ENCODE measurements at regions not wholly inside any gene's neighbourhood (a gene's known extent, or its start where the extent isn't known, plus 50 kb on each side); places are given as distances from the start of the nearest gene placed in this dataset.

DNA sequence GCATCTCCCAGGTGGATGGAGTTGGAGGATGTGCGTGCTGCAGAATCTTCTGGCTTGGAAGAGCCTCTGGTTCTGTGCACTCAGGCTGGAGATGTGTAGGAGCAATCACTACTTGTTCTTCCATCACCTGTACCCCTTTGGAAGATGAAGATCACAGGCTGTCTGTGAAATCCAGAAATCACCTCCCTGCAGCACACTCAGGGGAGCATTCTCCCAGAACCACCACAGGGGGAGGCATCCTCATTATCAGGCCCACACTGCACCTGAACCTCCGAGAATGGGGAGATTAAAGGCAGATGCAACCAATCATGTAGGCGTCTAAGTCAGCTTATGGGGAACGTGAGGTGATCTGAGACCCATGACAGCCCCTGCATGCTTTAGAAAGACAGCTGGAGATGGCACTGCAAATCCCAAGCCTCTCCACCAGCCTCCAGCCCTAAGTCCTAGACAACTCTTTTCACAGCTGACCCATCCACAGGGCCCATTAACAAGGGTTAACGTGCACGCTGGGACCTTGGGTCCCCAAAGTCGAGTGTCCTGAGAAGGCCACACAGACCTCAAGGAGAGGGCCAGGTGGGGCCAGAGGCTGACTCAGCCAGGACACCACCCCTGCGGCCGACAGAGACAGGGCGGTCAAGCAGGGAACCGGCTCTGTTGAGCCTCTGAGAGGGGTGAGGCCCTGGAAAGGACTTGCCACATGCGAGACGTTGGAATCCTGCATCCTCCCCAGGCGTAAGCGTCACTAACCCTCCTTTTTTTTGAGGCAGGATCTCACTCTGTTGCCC is 314.9 kb downstream of the EIPR1 start:
- no peak for TF ChIP-seq POLR2A (IDR thresholded peaks at IDR 0.05)
- TF ChIP-seq, protein P1, sequence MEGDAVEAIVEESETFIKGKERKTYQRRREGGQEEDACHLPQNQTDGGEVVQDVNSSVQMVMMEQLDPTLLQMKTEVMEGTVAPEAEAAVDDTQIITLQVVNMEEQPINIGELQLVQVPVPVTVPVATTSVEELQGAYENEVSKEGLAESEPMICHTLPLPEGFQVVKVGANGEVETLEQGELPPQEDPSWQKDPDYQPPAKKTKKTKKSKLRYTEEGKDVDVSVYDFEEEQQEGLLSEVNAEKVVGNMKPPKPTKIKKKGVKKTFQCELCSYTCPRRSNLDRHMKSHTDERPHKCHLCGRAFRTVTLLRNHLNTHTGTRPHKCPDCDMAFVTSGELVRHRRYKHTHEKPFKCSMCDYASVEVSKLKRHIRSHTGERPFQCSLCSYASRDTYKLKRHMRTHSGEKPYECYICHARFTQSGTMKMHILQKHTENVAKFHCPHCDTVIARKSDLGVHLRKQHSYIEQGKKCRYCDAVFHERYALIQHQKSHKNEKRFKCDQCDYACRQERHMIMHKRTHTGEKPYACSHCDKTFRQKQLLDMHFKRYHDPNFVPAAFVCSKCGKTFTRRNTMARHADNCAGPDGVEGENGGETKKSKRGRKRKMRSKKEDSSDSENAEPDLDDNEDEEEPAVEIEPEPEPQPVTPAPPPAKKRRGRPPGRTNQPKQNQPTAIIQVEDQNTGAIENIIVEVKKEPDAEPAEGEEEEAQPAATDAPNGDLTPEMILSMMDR (IDR thresholded peaks at IDR 0.05): no peak

Measured in body of pancreas (tissue), 4 donors.